ENCODE measurements at regions not wholly inside any gene's neighbourhood (a gene's known extent, or its start where the extent isn't known, plus 50 kb on each side); places are given as distances from the start of the nearest gene placed in this dataset.

DNA sequence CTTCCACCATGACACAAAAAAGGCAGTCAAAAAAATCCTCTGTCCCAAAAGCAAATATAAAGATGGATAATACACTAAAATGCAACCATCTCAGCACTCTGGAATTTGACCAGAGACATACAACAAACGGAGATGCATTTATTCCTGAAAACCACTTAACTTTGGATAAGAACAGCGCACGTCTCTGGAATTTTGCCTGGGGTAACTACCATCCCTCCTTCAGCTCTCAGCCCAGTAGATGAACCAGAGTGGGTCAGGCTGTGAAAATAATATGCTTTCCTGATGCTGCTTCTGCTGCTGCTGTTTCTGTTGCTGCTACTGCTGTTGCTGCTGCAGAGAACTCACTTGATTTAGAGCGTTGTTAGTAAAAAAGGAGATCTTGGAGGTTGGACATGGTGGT, 133.8 kb upstream of the ACVR2A start:
- DNase-seq (ENCODE audit: low read depth, low spot score): no peak

DNA sequence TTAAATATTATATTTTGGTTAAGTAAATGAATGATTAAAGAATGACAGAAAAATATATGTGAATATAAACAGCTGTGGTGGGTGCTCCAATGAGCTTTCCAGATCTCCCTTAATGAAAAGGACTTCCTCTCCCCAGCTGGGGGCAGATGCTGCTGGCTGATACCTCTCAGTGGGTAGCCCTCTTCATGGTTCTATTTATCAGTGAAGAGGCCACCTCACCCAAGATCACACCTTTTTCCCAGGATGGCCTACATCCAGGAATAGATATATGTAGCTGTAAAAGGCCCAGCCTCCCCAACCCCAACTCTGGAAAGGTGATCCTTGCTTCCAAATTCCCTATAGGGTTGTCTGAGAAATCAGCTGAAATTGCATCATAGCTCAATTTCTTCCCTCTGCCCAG, 135.2 kb upstream of the ACVR2A start:
- DNase-seq (ENCODE audit: low read depth, low spot score): no peak

DNA sequence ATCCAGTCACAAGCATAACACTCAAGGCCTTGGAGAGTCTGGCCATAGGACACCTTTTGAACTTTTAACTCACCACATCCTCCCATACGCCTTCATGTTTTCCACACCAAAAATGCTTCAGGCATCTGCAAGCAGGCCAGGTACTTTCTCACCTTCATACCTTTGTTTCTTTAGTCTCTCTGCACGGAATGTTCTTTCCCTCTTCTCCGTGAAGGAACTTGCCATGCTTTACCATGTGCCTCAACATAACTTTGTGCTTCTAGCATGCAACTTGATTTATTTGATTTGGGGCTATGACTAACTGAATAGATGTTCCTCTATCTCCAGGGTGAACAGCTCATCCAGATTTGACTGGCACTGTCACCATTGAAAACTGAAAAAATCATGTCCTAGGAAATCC, 141.7 kb upstream of the ACVR2A start:
- no peak for DNase-seq (ENCODE audit: low read depth, low spot score)

- DNase-seq (ENCODE audit: low read depth, low spot score): no peak
Measured at GRCh38 chr2:147698166-147698565, 146.7 kb upstream of the ACVR2A start.

GRCh38 chr2:147696426-147696825, 148.4 kb upstream of the ACVR2A start:
- DNase-seq (ENCODE audit: low read depth, low spot score): no peak

DNA sequence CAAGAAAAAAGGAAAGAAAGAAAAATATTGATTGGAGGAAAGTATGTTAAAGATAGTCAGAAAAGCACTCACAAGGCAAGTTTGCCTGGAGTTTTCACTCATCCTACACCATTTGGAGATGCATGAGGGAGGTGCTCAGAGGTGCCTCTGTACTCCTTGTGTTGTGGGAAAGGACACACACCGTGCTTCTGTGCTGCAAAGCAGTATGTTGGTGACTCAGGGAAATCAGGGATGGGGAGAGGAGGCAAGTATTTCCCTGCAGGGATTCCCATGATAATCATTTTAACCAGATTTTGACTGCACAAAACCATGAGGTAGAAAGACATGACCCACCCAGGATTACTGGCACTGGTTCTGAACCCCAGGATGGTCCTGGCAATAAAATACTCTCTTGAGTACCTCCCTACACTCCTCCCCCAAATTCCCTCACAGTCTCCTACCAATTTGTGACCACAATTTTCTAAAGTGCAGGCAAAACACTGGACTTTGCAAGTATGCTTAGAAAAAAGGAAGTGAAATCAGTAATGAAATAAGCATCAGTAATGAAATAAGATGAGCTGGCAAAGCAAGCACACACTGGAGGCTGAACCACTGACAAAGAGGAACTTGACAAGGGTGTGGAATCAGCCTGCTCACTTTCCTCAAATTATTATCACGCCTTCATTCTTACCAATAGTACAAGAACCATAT, 155.5 kb upstream of the ACVR2A start:
- no peak for DNase-seq (ENCODE audit: low read depth, low spot score)

GRCh38 chr2:147688242-147688641, 156.6 kb upstream of the ACVR2A start:
- DNase-seq (ENCODE audit: low read depth, low spot score): no peak

DNA sequence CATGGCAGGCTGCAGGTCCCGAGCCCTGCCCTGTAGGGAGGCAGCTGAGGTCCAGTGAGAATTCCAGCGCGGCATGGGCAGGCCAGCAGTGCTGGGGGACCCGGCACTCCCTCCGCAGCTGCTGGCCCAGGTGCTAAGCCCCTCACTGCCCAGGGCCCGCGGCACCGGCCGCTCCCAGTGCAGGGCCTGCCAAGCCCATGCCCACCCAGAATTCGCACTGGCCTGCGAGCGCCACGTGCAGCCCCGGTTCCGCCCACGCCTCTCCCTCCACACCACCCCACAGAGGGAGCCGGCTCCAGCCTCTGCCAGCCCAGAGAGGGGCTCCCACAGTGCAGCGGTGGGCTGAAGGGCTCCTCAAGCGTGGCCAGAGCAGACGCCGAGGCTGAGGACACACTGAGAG, 158.5 kb upstream of the ACVR2A start:
- no peak for DNase-seq (ENCODE audit: low read depth, low spot score)

DNA sequence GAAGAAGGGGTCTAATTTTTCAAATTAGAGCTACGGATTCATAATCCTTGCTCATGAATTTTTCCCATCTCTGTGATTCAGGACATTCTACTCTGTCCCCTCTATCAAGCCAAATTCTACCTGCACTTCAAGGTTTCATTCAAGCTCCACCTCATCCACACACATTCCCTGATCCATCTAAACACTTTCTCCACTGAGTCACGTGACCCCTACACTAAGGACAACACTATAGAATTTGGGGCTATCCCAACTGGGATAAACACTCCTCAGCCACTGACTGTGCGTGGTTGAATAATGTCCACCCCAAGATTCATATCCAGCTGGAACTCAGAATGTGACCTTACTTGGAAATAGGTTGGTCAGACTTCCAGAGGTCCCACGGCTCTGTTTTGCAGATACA, 159.9 kb upstream of the ACVR2A start:
- no peak for DNase-seq (ENCODE audit: low read depth, low spot score)

- no peak for DNase-seq (ENCODE audit: low read depth, low spot score)
Measured at GRCh38 chr2:147683380-147683779, 161.4 kb upstream of the ACVR2A start.

DNA sequence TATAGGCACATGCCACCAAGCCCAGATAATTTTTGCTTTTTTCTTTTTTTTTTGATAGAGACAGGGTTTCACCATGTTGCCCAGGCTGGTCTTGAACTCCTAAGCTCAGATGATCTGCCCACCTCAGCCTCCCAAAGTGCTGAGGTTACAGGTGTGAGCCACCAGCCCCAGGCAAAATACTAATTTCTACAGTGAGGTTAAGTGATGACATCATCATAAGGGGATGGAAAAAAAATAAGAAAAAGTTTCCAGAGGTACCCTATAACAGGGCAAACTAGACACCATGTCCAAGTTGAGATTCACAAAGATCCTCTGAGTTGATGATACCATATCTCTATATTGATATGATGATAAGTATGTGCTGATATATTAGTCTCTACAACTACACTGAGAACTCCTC, 163.7 kb upstream of the ACVR2A start:
- no peak for DNase-seq (ENCODE audit: low read depth, low spot score)

DNA sequence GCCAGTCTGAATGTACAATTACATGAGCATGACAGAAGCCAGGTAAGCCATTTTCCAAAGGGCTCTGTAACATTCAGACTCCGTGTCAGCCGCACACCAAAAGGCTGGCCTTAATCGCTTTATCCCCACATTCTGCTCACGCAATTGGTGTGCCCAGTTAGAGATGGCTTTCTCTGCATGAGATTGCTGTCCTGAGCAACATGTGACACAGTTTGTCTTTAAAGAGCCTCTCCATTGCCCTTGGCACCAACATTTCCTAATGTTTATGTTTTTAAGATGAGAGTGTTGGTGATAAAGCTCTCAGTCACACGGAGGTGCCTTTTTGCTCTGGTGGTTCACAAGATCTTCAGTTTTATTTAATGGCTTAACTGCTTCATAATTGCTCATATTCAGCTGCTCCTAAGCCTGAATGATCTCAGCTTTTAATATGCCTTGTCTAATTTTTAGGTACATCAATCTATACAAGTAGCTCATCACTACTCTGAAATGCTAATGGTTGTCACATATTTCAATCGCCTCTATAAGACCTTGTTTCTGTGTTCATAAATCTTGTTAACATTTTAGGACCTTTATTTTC, 164.8 kb upstream of the ACVR2A start:
- no peak for DNase-seq (ENCODE audit: low read depth, low spot score)

DNA sequence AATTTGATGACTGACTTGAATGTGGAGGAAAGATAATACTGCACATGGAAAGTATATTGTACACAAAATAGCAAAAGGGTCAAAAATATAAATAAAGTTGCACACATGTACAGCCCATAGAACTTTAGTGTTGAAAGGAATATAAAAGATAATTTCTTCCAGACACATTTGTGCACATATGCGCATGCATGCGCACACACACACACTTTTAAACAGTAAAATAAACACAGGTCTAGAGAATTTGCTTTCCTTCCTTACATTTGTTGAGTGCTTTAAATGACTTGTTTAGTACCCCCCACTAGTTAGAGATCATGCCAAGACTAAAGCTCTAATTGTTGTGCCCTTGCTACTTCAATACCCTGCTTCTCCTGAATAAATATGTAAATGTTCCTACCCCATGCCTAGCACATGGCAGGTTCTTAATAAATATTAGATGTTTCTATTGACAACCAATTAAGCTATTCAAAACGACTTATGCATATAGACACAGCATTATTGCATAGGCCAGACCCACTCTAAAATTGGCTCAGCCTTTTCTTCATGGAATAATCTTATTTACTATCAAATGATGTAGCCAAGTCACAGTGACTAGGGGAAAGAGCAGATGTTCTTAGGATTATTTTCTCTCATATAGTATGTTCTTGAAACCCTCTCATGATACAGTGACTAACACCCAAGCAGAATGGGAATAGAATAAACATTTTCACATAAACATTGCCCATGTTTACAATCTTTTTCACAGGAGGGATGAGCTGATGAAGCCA, 165.5 kb upstream of the ACVR2A start:
- DNase-seq (ENCODE audit: low read depth, low spot score): no peak

DNA sequence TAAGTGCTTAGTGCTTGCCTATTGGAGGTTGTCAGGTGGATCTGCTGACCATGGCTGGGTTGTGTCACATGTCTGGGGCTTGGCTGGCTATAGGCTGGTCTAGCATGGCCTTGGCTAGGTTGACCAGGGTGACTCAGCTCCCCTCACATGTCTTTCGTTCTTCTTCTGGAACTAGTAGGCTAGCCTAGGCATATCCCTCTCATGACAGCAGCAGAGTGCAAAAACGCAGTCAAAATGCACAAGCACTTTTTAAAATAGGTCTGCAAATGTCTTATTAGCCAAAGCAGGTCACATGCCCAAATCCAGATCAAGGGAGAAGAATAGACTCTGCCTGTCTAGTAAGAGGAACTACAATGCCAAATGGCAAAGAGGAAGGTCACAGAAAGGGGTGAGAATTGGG, 179.7 kb upstream of the ACVR2A start:
- DNase-seq (ENCODE audit: low read depth, low spot score): no peak

DNA sequence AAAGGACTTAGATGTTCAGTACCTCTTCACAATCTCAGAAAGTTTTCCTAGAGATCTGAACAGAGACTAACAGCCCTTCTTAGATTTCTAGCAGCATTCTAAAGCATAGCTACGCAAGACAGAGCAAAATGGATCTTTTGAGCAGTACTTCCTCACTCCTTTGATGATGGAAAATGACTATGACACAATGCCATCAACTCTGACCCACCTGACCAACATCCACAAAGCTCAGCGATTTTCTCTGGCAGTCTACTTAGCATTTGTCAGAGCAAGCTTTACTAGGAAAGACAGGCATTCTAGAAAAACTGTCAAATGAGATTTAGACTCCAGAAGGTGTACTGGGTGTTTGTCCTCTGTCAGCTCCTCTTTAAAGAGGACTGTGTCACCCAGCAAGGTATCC, 180.9 kb upstream of the ACVR2A start:
- no peak for DNase-seq (ENCODE audit: low read depth, low spot score)

DNA sequence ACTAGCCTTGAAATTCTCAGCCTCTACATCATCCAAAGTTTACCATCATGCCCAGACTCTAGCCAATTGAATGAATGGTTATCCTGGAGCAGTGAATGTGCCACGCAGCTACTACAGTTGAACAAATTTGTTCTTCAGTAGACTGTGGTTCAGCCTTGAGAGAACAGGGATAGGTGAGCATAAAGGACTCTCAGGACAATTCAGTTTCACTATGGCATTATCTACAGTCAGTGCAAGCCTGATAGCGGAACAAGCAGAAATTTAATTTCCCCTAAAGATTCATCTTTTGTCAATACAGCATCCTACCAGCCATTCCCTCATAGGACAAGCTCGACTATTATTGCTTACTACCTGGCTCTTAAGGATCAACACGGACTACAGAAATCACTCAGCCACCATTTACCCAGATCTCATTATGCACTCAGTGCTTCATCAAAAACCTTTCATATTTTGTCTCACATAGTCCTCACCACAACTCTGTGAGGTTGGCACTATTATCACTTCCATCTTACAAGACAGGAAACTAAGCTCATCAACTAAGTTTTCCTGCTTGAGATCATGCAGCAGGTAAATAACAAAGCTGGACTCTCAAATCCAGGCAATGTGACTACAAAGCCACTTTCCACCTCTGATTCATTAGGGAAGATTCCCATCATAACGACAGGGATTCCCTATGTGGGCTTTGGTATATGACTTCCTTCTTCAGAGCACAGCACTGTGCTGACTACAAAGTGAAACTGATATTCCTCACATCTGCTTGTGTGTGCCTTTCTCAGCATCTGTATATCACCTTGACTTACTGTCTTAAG, 181.5 kb upstream of the ACVR2A start:
- DNase-seq (ENCODE audit: low read depth, low spot score): no peak

GRCh38 chr2:147662221-147662620, 182.6 kb upstream of the ACVR2A start:
- DNase-seq (ENCODE audit: low read depth, low spot score): no peak

- no peak for DNase-seq (ENCODE audit: low read depth, low spot score)
Measured at GRCh38 chr2:147660680-147661079, 184.1 kb upstream of the ACVR2A start.

DNA sequence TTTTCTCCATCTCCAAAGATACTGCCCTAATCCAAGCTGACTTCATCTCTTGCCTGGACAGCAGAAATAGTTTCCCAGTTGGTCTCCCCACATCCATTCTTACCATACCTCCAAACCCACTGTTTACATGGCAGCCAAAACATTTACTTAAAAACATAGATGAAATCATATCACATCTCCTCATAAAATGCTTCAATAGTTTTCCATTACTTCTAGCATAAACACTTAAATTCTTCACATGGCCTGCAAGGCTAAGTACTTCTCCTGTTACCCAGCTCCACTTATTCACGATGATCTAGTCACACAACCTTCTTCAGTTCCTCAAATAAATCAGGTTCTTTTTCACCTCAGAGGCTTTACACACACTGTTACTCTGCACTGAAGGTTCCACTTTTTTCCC, 185.8 kb upstream of the ACVR2A start:
- DNase-seq (ENCODE audit: low read depth, low spot score): no peak

DNA sequence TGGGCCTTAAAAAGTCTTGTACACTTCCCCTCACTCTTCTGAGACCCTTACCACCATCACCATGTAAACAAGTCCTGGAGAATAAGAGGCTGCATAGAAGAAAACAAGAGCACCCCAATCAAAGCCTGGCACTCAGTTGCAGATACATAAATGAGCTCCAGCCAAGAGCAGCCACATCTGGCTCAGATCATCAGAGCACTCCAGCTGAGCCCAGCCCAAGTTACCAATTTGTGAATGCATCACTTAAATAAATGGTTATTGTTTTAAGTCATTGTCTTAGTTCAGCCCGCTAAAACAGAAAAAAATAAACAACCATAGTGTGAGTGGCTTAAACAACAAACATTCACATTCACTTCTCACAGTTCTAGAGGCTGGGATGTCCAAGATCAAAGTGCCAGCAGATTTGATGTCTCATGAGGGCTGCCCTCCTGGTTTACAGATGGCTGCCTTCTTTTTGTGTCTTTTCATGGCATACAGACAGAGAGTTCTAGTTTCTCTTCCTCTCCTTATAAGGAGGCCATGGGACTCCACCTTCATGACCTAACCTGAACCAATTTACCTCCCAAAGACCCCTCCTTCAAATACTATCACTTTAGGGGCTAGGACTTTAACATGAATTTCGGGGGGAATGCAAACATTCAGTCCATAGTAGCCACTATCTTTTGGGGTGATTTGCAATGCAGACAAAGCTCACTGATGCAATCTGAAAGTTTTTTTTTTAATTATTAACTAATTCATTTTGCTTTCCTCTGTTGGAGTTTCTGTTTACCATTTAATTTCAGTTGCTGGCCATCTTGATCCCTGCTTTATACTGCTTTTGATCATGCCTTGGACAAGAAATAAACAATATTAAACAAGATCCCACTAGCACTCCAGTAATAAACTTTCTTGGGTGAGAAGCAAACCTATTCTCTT, 187.5 kb upstream of the ACVR2A start:
- no peak for DNase-seq (ENCODE audit: low read depth, low spot score)

DNA sequence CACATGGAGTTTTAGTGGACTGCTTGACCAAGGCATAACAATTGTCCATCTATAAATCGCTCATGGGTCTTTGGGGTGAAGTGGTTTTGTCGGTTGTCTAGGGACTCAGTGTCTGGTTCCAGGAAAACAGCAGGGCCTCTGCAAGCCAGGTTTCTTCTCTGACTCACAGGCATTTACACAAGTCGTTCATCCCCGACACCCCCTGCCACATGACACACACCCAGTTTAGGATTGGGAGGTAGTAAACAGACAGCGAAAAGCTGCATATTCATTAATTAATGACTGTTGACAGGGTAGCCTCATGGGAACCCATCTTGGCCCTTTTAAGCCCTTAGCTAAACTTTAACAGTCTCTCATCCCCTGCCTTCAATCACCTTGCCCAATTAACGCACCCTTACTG, 194.8 kb upstream of the ACVR2A start:
- DNase-seq (ENCODE audit: low read depth, low spot score): no peak
